ENCODE measurements at regions not wholly inside any gene's neighbourhood (a gene's known extent, or its start where the extent isn't known, plus 50 kb on each side); places are given as distances from the start of the nearest gene placed in this dataset.

DNA sequence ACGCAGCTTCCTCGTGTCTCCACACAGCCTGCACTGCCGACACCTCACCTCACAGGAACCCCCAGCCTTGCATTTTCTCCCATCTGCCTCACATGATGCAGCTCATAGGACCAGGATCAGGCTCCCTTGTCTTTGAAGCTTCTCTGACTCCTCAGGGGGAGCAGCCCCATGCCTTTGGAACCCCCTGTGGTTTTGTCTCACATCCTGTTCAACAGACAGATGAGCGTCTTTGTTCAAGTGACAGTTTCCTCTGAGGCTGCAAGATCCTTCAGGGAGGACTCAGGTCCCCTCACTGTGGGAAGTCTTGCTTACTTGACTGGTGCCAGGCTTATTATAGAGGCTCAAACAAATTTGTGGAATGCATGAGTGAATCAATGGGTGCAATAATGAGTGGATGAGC, 667.1 kb downstream of the INHBA start:
- CTCF ChIA-PET = interaction anchor here (1.5 to 2.7 kb wide), 2 partner anchors 11 to 33 kb away, joined by 3 to 12 read pairs; no protein-coding TSS in a partner anchor
- H3K9me3 ChIP-seq (replicated peaks; ENCODE audit: control insufficient read depth, insufficient read depth, low read length) = no peaks in the 10 kb centered on the region
- H3K27ac ChIP-seq (ENCODE audit: control insufficient read depth, insufficient read depth) = no peak overlapping the region
- H3K79me2 ChIP-seq (ENCODE audit: control insufficient read depth, insufficient read depth, low read length) = no peaks in the 10 kb centered on the region
- no peaks in the 10 kb centered on the region for H3K27me3 ChIP-seq (replicated peaks in 1 of 2; ENCODE audit: control insufficient read depth in 2 of 2, insufficient read depth in 2 of 2, low read length in 1 of 2)
- SMC1A ChIA-PET (ENCODE audit: uncharacterized antibody, unreplicated experiment) = interaction anchor here (0.7 to 2.6 kb wide), 4 partner anchors 11 to 657 kb away, joined by 3 to 13 read pairs (median 3); no protein-coding TSS in a partner anchor
- in situ Hi-C loops (cut with MboI) (no loop called here), intact Hi-C loops (cut with micrococcal nuclease; ENCODE audit: unreplicated experiment) (no loop called here)
- 7% methylated on average over 4 of the region's 4 CpGs for WGBS (ENCODE audit: insufficient coverage, insufficient replicate concordance, low lambda C conversion rate, missing lambda C conversion rate)
- ATAC-seq (peak; percentile 60), FAIRE-seq (no peak), DNase-seq (ENCODE audit: low read depth, low spot score) (no peak)
- BruUV-seq (replicated peaks) = no TSS peak
- H3K36me3 ChIP-seq (ENCODE audit: control insufficient read depth in 2 of 2, insufficient read depth in 2 of 2, low read length in 1 of 2) = no peaks in the 10 kb centered on the region
- no peak overlapping the region for H3K4me3 ChIP-seq
- H3K4me2 ChIP-seq (ENCODE audit: control insufficient read depth, insufficient read depth) = no peak overlapping the region
- POLR2A ChIA-PET = no interaction called here
- TF ChIP-seq JUND (IDR thresholded peaks at IDR 0.05; ENCODE audit: low read depth, low read length) (no peak), BMI1 (IDR thresholded peaks at IDR 0.05; ENCODE audit: borderline replicate concordance) (no peak), PAX8 (IDR thresholded peaks at IDR 0.05) (no peak), ZNF24 (IDR thresholded peaks at IDR 0.05) (0 out of 2 replicates have a peak, but pooled peaks have one; percentile 33), ZZZ3 (IDR thresholded peaks at IDR 0.05; ENCODE audit: control insufficient read depth, insufficient read length, low read depth) (no peak)
- H4K20me1 ChIP-seq (ENCODE audit: control insufficient read depth, insufficient read depth) = no peaks in the 10 kb centered on the region
- RAD21 ChIA-PET (ENCODE audit: unreplicated experiment) = no interaction called here
- H3K9ac ChIP-seq (ENCODE audit: control insufficient read depth, insufficient read depth, low read length) = no peak overlapping the region
- H2AFZ ChIP-seq (ENCODE audit: control insufficient read depth, low read depth, low read length) = no peak overlapping the region
- no peaks in the 10 kb centered on the region for H3K4me1 ChIP-seq (ENCODE audit: control insufficient read depth, insufficient read depth, low read length)

DNA sequence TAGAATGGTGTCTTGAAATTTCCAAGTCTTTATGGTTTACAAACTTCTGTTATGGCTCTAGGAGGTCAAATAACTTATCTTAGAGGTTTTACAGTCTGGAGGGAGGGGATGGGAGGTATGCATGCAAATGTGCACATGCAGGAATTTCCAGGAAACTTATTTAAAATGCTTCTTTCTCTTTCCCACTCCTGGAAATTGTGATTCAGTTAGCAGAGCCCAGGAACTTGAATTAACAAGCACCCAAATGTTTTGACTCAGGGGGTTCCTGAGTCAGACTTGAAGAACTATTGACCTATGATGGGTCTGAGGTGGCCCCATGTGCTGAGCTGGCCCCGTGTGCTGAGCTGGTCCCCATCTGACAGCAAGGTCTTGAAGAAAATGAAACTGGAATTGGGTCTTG, 669.4 kb downstream of the INHBA start:
- Histone ChIP-seq H2AFZ (ENCODE audit: control insufficient read depth, low read depth, low read length) (no peak overlapping the region), H3K9me3 (replicated peaks; ENCODE audit: control insufficient read depth, insufficient read depth, low read length) (no peaks in the 10 kb centered on the region), H3K9ac (ENCODE audit: control insufficient read depth, insufficient read depth, low read length) (no peak overlapping the region), H3K4me1 (ENCODE audit: control insufficient read depth, insufficient read depth, low read length) (no peaks in the 10 kb centered on the region), H3K27ac (ENCODE audit: control insufficient read depth, insufficient read depth) (no peak overlapping the region), H3K4me3 (no peak overlapping the region), H4K20me1 (ENCODE audit: control insufficient read depth, insufficient read depth) (no peaks in the 10 kb centered on the region), H3K79me2 (ENCODE audit: control insufficient read depth, insufficient read depth, low read length) (no peaks in the 10 kb centered on the region), H3K36me3 (ENCODE audit: control insufficient read depth in 2 of 2, insufficient read depth in 2 of 2, low read length in 1 of 2) (no peaks in the 10 kb centered on the region), H3K4me2 (ENCODE audit: control insufficient read depth, insufficient read depth) (no peak overlapping the region), H3K27me3 (replicated peaks in 1 of 2; ENCODE audit: control insufficient read depth in 2 of 2, insufficient read depth in 2 of 2, low read length in 1 of 2) (no peaks in the 10 kb centered on the region)
- ChIA-PET RAD21 (ENCODE audit: unreplicated experiment) (no interaction called here), SMC1A (ENCODE audit: uncharacterized antibody, unreplicated experiment) (interaction anchor here (0.6 to 1.3 kb wide), 2 partner anchors 18 to 198 kb away, joined by 3 read pairs; no protein-coding TSS in a partner anchor), POLR2A (no interaction called here), CTCF (no interaction called here)
- DNase-seq (ENCODE audit: low read depth, low spot score) (no peak), ATAC-seq (no peak), FAIRE-seq (no peak)
- 0% methylated on average over 1 of the region's 1 CpG for whole genome bisulfite sequencing (ENCODE audit: insufficient coverage, insufficient replicate concordance, low lambda C conversion rate, missing lambda C conversion rate)
- in situ Hi-C loops (cut with MboI) (no loop called here), intact Hi-C loops (cut with micrococcal nuclease; ENCODE audit: unreplicated experiment) (no loop called here)
- BruUV-seq (replicated peaks) = no TSS peak
- no peak for TF ChIP-seq TCF12 (IDR thresholded peaks at IDR 0.05; ENCODE audit: low read depth, low read length)
- TF ChIP-seq, protein P1, sequence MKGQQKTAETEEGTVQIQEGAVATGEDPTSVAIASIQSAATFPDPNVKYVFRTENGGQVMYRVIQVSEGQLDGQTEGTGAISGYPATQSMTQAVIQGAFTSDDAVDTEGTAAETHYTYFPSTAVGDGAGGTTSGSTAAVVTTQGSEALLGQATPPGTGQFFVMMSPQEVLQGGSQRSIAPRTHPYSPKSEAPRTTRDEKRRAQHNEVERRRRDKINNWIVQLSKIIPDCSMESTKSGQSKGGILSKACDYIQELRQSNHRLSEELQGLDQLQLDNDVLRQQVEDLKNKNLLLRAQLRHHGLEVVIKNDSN (IDR thresholded peaks at IDR 0.05; ENCODE audit: borderline replicate concordance, extremely low read length, insufficient read depth, low read depth, low read length) = no peak
- no peak for TF ChIP-seq NFXL1 (IDR thresholded peaks at IDR 0.05; ENCODE audit: borderline replicate concordance)
- no peak for TF ChIP-seq NR2C2 (IDR thresholded peaks at IDR 0.05; ENCODE audit: borderline replicate concordance, control insufficient read depth, insufficient read length, low read depth)
- TF ChIP-seq ZNF384 (IDR thresholded peaks at IDR 0.05; ENCODE audit: borderline replicate concordance, low read depth, low read length) = no peak
- TF ChIP-seq MYB (IDR thresholded peaks at IDR 0.05; ENCODE audit: borderline replicate concordance, low read depth, low read length) = no peak
- no peak for TF ChIP-seq ZSCAN29 (IDR thresholded peaks at IDR 0.05)
- no peak for TF ChIP-seq MEF2B (IDR thresholded peaks at IDR 0.05; ENCODE audit: partially characterized antibody, poor library complexity, severe bottlenecking)
- TF ChIP-seq ATF7 (IDR thresholded peaks at IDR 0.05; ENCODE audit: low read depth) = no peak
- TF ChIP-seq JUNB (IDR thresholded peaks at IDR 0.05) = no peak
- TF ChIP-seq MXI1 (IDR thresholded peaks at IDR 0.05; ENCODE audit: low read depth, low read length) = no peak

All from GM12878 (cell line).